ENCODE measurements at regions not wholly inside any gene's neighbourhood (a gene's known extent, or its start where the extent isn't known, plus 50 kb on each side); places are given as distances from the start of the nearest gene placed in this dataset.

- DNase-seq (ENCODE audit: low read depth) = no peak
These were observed 113.6 kb downstream of the GALC start for GRCh38 chr14:87879389-87879788.

- no peak for DNase-seq (ENCODE audit: low read depth)
These were observed 114.0 kb downstream of the GALC start for GRCh38 chr14:87878959-87879358.

GRCh38 chr14:87877877-87878276 lies 115.1 kb downstream of the GALC start:
- no peak for DNase-seq (ENCODE audit: low read depth)

GRCh38 chr14:87874676-87875075 lies 118.3 kb downstream of the GALC start:
- DNase-seq (ENCODE audit: low read depth) = no peak

- no peak for DNase-seq (ENCODE audit: low read depth)
These were observed 119.2 kb downstream of the GALC start for GRCh38 chr14:87873741-87874140.

- peak; percentile 15 for DNase-seq (ENCODE audit: low read depth)
These were observed 123.1 kb downstream of the GALC start for GRCh38 chr14:87869619-87870583.

- DNase-seq (ENCODE audit: low read depth) = no peak
These were observed 124.1 kb downstream of the GALC start for GRCh38 chr14:87868920-87869319.

- no peak for DNase-seq (ENCODE audit: low read depth)
These were observed 126.9 kb downstream of the GALC start for GRCh38 chr14:87866116-87866515.

- DNase-seq (ENCODE audit: low read depth) = no peak
These were observed 128.4 kb downstream of the GALC start for GRCh38 chr14:87864356-87865270.

GRCh38 chr14:87863047-87863446 lies 129.9 kb downstream of the GALC start:
- DNase-seq (ENCODE audit: low read depth) = no peak

- DNase-seq (ENCODE audit: low read depth) = no peak
These were observed 140.9 kb downstream of the GALC start for GRCh38 chr14:87852107-87852506.

- DNase-seq (ENCODE audit: low read depth) = no peak
These were observed 141.8 kb downstream of the GALC start for GRCh38 chr14:87851190-87851589.

GRCh38 chr14:87847216-87847755 lies 145.7 kb downstream of the GALC start:
- DNase-seq (ENCODE audit: low read depth) = no peak

- DNase-seq (ENCODE audit: low read depth) = no peak
These were observed 152.1 kb downstream of the GALC start for GRCh38 chr14:87840906-87841305.

GRCh38 chr14:87838931-87839330 lies 154.1 kb downstream of the GALC start:
- DNase-seq (ENCODE audit: low read depth) = no peak

GRCh38 chr14:87837296-87837695 lies 155.7 kb downstream of the GALC start:
- no peak for DNase-seq (ENCODE audit: low read depth)

GRCh38 chr14:87834594-87834993 lies 158.4 kb downstream of the GALC start:
- DNase-seq (ENCODE audit: low read depth) = no peak

- no peak for DNase-seq (ENCODE audit: low read depth)
These were observed 160.0 kb downstream of the GALC start for GRCh38 chr14:87833026-87833425.

GRCh38 chr14:87830443-87831096 lies 162.4 kb downstream of the GALC start:
- DNase-seq (ENCODE audit: low read depth) = no peak

- no peak for DNase-seq (ENCODE audit: low read depth)
These were observed 163.4 kb downstream of the GALC start for GRCh38 chr14:87829543-87829942.

GRCh38 chr14:87824266-87824665 lies 168.7 kb downstream of the GALC start:
- DNase-seq (ENCODE audit: low read depth) = no peak

GRCh38 chr14:87816416-87816815 lies 176.6 kb downstream of the GALC start:
- no peak for DNase-seq (ENCODE audit: low read depth)

Data from RPMI7951 (cell line).